ENCODE measurements at regions not wholly inside any gene's neighbourhood (a gene's known extent, or its start where the extent isn't known, plus 50 kb on each side); places are given as distances from the start of the nearest gene placed in this dataset.

DNA sequence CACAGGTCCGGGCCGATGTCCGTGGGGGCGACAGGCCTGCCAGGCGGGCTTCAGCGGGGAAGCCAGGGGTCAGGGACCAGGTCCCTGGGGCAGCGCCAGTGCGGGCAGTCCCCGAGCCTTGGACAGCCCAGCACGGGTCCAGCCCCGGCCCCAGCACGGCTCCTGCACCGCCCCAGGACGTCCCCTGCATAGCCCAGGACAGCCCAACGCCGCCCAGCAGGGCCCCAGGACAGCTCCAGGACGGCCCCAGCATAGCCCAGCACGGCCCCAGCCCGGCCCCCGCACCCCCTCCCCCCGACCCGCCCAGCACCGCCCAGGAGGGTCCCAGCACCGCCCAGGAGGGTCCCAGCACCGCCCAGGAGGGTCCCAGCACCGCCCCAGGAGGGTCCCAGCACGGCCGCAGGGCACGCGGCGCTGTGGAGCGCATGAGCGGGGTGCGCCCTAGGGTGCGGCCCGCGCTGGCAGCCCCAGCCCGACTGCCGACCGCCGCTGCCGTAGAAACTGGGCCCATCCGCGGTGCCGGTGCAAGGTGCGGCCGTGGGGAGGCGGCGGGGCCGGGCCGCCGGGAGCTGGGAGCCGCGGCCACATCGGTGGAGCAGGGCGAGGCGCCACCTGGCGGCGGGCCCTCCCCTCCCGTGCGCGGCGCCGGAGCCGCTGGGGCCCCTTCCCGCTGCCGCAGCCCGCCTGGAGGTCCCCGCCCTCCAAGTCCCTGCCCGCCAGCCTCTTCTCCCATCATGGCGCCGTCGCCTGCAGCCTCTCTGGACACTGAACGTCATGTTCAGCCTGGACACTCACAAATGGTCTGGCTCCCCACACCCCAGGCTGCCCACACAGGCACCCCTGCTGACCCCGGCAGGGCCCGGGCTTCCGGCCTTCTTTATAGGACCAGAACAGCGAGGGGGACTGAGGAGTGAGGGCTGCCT lies 106.8 kb upstream of the NKX1-1 start:
- Histone ChIP-seq H3K27ac (ENCODE audit: low read depth, low read length) (no peak overlapping the region), H3K4me1 (ENCODE audit: insufficient read depth, low read length) (no peaks in the 10 kb centered on the region), H3K36me3 (ENCODE audit: insufficient read depth, low read length) (no peaks in the 10 kb centered on the region), H3K27me3 (ENCODE audit: insufficient read depth, low read length, poor library complexity, severe bottlenecking) (no peaks in the 10 kb centered on the region), H3K9me3 (ENCODE audit: low read length) (no peaks in the 10 kb centered on the region), H3K4me3 (ENCODE audit: low read length) (no peak overlapping the region)
- ChIA-PET CTCF (interaction anchor here (0.7 to 1.5 kb wide), 5 partner anchors 12 to 124 kb away, joined by 3 to 6 read pairs (median 3); no protein-coding TSS in a partner anchor), POLR2A (no interaction called here)
- peak overlapping the region in 1 of 7 donors; percentile 28 for H3K4me3 Mint-ChIP-seq
- H3K4me1 Mint-ChIP-seq, result no peaks in the 10 kb centered on the region
- peaks cover 6 to 11% of the 10 kb centered on the region in 2 donors for H3K27me3 Mint-ChIP-seq
- no peaks in the 10 kb centered on the region for H3K9me3 Mint-ChIP-seq
- peak in 4 of 5 donors; percentile 18 to 47 (median 34) for DNase-seq
- no peak overlapping the region for H3K27ac Mint-ChIP-seq
- peaks cover 0 to 1% (median 0%) of the 10 kb centered on the region in 3 donors for H3K36me3 Mint-ChIP-seq

- POLR2A ChIA-PET, result no interaction called here
- Mint-ChIP-seq H3K4me1 (no peaks in the 10 kb centered on the region), H3K27ac (no peak overlapping the region), H3K36me3 (peaks cover 0 to 1% (median 0%) of the 10 kb centered on the region in 3 donors), H3K27me3 (peaks cover 8 to 12% of the 10 kb centered on the region in 2 donors), H3K9me3 (no peaks in the 10 kb centered on the region), H3K4me3 (peak overlapping the region in 3 of 7 donors; percentile 12 to 59 (median 39))
- no peaks in the 10 kb centered on the region for H3K9me3 ChIP-seq (ENCODE audit: low read length)
- no peaks in the 10 kb centered on the region for H3K27me3 ChIP-seq (ENCODE audit: insufficient read depth, low read length, poor library complexity, severe bottlenecking)
- H3K4me3 ChIP-seq (ENCODE audit: low read length), result no peak overlapping the region
- CTCF ChIA-PET, result interaction anchor here (0.6 to 1.5 kb wide), 2 partner anchors 93 to 382 kb away, joined by 3 to 6 read pairs; no protein-coding TSS in a partner anchor
- no peak overlapping the region for H3K27ac ChIP-seq (ENCODE audit: low read depth, low read length)
- no peaks in the 10 kb centered on the region for H3K36me3 ChIP-seq (ENCODE audit: insufficient read depth, low read length)
- H3K4me1 ChIP-seq (ENCODE audit: insufficient read depth, low read length), result no peaks in the 10 kb centered on the region
- peak in 1 of 5 donors; percentile 41 for DNase-seq
These were observed 106.0 kb upstream of the NKX1-1 start for GRCh38 chr4:1512051-1512737.

- no peaks in the 10 kb centered on the region for H3K27me3 ChIP-seq (ENCODE audit: insufficient read depth, low read length, poor library complexity, severe bottlenecking)
- CTCF ChIA-PET, result interaction anchor here (0.6 to 1.1 kb wide), 2 partner anchors 37 to 382 kb away, joined by 3 read pairs; no protein-coding TSS in a partner anchor
- H3K27ac Mint-ChIP-seq, result no peak overlapping the region
These were observed 105.3 kb upstream of the NKX1-1 start for GRCh38 chr4:1511441-1512041.

DNA sequence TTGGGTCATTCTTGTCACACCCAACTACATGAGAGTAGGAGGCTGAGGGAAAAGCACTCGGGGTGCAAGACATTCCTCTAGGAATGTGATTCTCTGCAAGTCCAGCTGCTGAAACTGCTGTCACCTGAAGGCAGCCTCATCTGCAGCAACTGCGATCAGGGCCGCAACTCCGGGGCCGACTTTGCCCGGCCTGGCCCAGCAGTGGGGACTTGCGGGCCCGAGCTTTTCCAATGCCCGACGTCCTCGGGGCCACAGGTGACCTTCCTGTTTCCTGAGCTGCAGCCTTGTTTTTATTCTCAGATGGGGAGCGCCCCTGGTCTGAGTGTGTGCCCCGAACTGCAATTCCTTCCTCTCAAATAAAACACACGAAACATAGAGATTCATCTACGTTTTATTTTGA lies 104.7 kb upstream of the NKX1-1 start:
- POLR2A ChIA-PET, result no interaction called here

More at GRCh38 chr4:1511441-1512041, 105.3 kb upstream of the NKX1-1 start:
- peak in 2 of 5 donors; percentile 30 to 50 for DNase-seq
- Histone ChIP-seq H3K27ac (ENCODE audit: low read depth, low read length) (no peak overlapping the region), H3K9me3 (ENCODE audit: low read length) (no peaks in the 10 kb centered on the region), H3K36me3 (ENCODE audit: insufficient read depth, low read length) (no peaks in the 10 kb centered on the region), H3K4me3 (ENCODE audit: low read length) (no peak overlapping the region), H3K4me1 (ENCODE audit: insufficient read depth, low read length) (no peaks in the 10 kb centered on the region)
- H3K27me3 Mint-ChIP-seq, result peaks cover 7 to 12% of the 10 kb centered on the region in 2 donors
- peaks cover 0 to 1% (median 0%) of the 10 kb centered on the region in 3 donors for H3K36me3 Mint-ChIP-seq
- no peaks in the 10 kb centered on the region for H3K9me3 Mint-ChIP-seq
- H3K4me1 Mint-ChIP-seq, result no peaks in the 10 kb centered on the region
- POLR2A ChIA-PET, result no interaction called here
- peak overlapping the region in 3 of 7 donors; percentile 12 to 59 (median 39) for H3K4me3 Mint-ChIP-seq

GRCh38 chr4:1509366-1509765 lies 103.1 kb upstream of the NKX1-1 start:
- CTCF ChIA-PET, result no interaction called here
- H3K9me3 Mint-ChIP-seq, result no peaks in the 10 kb centered on the region
- H3K4me1 ChIP-seq (ENCODE audit: insufficient read depth, low read length), result no peaks in the 10 kb centered on the region
- no peaks in the 10 kb centered on the region for H3K9me3 ChIP-seq (ENCODE audit: low read length)
- H3K4me3 Mint-ChIP-seq, result no peak overlapping the region
- H3K4me1 Mint-ChIP-seq, result no peaks in the 10 kb centered on the region
- H3K4me3 ChIP-seq (ENCODE audit: low read length), result no peak overlapping the region
- peak in 1 of 5 donors; percentile 33 for DNase-seq
- no peaks in the 10 kb centered on the region for H3K27me3 ChIP-seq (ENCODE audit: insufficient read depth, low read length, poor library complexity, severe bottlenecking)
- peaks cover 0 to 1% (median 0%) of the 10 kb centered on the region in 3 donors for H3K36me3 Mint-ChIP-seq
- POLR2A ChIA-PET, result no interaction called here
- H3K36me3 ChIP-seq (ENCODE audit: insufficient read depth, low read length), result no peaks in the 10 kb centered on the region
- H3K27ac ChIP-seq (ENCODE audit: low read depth, low read length), result no peak overlapping the region
- peaks cover 9 to 14% of the 10 kb centered on the region in 2 donors for H3K27me3 Mint-ChIP-seq
- H3K27ac Mint-ChIP-seq, result no peak overlapping the region

More for the DNA sequence above, 104.7 kb upstream of the NKX1-1 start:
- no peak overlapping the region for H3K4me3 Mint-ChIP-seq
- no peak for DNase-seq
- H3K4me1 Mint-ChIP-seq, result no peaks in the 10 kb centered on the region
- H3K27ac Mint-ChIP-seq, result no peak overlapping the region
- no peak overlapping the region for H3K4me3 ChIP-seq (ENCODE audit: low read length)
- CTCF ChIA-PET, result interaction anchor here (1.1 kb wide), 1 partner anchor 38 kb away, joined by 3 read pairs; no protein-coding TSS in a partner anchor
- H3K9me3 Mint-ChIP-seq, result no peaks in the 10 kb centered on the region
- H3K36me3 Mint-ChIP-seq, result peaks cover 0 to 1% (median 0%) of the 10 kb centered on the region in 3 donors
- no peaks in the 10 kb centered on the region for H3K4me1 ChIP-seq (ENCODE audit: insufficient read depth, low read length)
- no peak overlapping the region for H3K27ac ChIP-seq (ENCODE audit: low read depth, low read length)
- H3K27me3 ChIP-seq (ENCODE audit: insufficient read depth, low read length, poor library complexity, severe bottlenecking), result no peaks in the 10 kb centered on the region
- no peaks in the 10 kb centered on the region for H3K36me3 ChIP-seq (ENCODE audit: insufficient read depth, low read length)
- no peaks in the 10 kb centered on the region for H3K9me3 ChIP-seq (ENCODE audit: low read length)
- H3K27me3 Mint-ChIP-seq, result peaks cover 6 to 12% of the 10 kb centered on the region in 2 donors

- no peak overlapping the region for H3K27ac Mint-ChIP-seq
- H3K4me3 Mint-ChIP-seq, result no peak overlapping the region
- no peak overlapping the region for H3K4me3 ChIP-seq (ENCODE audit: low read length)
- H3K4me1 ChIP-seq (ENCODE audit: insufficient read depth, low read length), result no peaks in the 10 kb centered on the region
- no peaks in the 10 kb centered on the region for H3K4me1 Mint-ChIP-seq
- H3K36me3 ChIP-seq (ENCODE audit: insufficient read depth, low read length), result no peaks in the 10 kb centered on the region
- peak in 1 of 5 donors; percentile 43 for DNase-seq
- CTCF ChIA-PET, result no interaction called here
- H3K27ac ChIP-seq (ENCODE audit: low read depth, low read length), result no peak overlapping the region
- H3K9me3 ChIP-seq (ENCODE audit: low read length), result no peaks in the 10 kb centered on the region
- no peaks in the 10 kb centered on the region for H3K9me3 Mint-ChIP-seq
- H3K27me3 Mint-ChIP-seq, result peaks cover 9 to 14% of the 10 kb centered on the region in 2 donors
- POLR2A ChIA-PET, result no interaction called here
- H3K27me3 ChIP-seq (ENCODE audit: insufficient read depth, low read length, poor library complexity, severe bottlenecking), result no peaks in the 10 kb centered on the region
- H3K36me3 Mint-ChIP-seq, result peaks cover 0 to 1% (median 0%) of the 10 kb centered on the region in 3 donors
These were observed 102.2 kb upstream of the NKX1-1 start for GRCh38 chr4:1508161-1509160.

All from CD8-positive, alpha-beta memory T cell (primary cell).